Iris pigment epithelial cell (primary cell): ENCODE measurements at regions not wholly inside any gene's neighbourhood (a gene's known extent, or its start where the extent isn't known, plus 50 kb on each side); places are given as distances from the start of the nearest gene placed in this dataset.
A peak's percentile ranks its signal among the peaks of the same experiment; 100 is the strongest.
"Not testable (repeated sequence)": the region's sequence is repeated elsewhere in the genome, so short reads cannot be mapped to it uniquely, and the experiment has no call there.

ENCODE experiments used
- DNase-seq: peaks from one replicate; pipeline ENCODE4 v3.0.0-alpha.2; 2011; ENCODE audit warnings: low read depth

DNA sequence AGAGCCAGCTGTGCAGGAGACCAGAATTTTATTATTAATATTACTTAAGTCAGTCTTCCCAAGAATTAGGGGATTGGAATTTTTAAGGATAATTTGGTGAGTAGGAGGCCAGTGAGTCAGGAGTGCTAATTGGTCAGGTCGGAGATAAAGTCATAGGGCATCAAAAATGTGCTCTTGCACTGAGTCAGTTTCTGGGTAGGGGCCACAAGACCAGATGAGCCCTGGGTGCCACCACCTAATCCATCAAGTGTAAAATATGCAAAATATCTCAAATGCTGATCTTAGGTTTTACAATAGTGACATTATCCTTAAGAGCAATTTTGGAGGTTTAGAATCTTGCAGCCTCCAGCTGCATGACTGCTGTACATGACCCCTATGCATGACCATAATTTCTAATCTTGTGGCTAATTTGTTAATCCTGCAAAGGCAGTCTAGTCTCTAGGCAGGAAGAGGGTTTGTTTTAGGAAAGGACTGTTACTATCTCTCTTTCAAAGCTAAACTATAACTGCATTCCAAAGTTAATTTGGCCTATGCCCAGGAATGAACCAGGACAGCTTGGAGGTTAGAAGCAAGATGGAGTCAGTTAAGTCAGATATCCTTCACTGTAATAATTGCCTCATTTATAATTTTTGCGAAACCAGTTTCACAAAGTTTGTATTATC lies 215.9 kb downstream of the RNF152 start:
- no peak for DNase-seq

DNA sequence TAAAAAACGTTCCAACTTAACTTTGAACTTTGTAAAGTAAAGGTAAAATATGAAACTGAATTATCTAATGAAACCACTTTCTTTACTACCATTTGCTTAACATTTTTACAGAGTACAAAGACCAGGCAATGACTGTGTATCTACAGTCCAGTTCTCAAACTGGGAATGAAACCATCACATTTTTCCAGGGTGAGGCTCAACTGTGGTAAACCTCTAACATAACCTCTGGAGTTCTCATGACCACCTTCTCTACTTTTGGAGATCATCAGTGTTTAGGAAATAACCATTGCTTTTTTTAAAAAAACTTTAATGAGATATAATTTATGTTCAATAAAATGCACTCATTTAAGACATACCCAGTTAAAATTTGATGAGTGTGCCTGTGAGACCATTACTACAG lies 223.5 kb downstream of the RNF152 start:
- DNase-seq: peak; percentile 40

DNA sequence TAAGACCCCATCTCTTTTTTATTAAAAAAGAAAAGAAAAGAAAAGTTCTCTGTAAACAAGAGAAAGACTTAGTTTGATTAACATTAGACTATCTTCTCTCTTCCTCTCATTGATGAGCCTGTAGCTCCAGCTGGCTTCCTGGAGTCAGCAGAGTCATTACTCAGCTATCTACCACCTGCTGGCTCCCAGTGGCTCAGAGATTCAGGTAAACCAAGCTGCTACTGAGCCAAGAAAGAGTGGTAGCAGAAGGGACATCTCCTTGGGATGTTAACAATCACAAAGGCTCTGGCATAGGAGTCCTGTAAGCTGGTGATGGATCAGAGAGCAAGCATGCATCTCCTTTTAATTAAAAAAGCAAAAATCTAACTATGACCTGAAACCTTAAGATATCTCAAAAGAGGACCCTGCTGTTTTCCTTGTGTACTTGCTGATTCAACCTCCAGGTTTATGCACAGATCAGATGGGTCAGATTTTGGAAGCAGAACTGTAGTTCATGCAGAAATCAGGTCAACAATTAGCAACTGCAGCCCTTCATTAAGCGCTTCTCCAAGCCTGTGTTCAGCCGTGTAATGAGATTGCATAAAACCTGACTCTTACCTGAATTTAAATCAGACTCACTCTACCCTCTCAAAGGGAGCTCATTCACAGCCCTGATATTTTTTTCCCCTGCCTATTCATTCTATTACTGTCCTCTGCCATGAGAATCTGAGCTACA lies 225.8 kb downstream of the RNF152 start:
- DNase-seq: no peak

DNA sequence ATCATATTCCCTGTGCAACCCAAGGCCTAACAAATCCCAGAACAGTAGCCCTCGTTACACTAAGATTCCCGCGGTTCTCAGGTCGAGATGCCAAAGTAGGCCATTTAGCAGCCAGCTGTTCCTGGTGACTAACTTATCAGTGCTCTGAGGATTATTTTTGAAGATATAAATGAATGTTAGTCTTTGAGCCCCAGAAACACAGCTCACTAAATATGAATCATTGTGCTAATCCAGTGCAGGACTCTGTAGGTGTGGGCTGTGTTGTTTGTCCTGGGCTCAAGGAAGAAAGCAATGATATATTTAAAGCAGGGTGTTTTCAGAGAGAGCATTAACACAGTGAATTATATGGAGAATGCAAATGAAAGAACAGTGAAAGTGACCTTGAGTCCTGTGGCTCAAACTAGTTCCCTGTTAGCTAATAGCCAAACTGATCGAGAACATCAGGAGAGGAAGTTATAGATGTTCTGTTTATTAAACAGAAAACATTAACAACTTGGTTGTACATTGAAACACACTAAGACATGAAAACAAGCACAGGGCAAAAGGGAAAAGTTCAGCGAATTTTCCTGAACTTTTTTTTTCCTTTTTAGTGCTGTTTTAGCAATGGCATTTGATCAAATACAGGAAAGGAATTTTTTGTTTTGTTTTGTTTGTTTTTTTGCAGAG lies 228.3 kb downstream of the RNF152 start:
- peak; percentile 22 for DNase-seq

DNA sequence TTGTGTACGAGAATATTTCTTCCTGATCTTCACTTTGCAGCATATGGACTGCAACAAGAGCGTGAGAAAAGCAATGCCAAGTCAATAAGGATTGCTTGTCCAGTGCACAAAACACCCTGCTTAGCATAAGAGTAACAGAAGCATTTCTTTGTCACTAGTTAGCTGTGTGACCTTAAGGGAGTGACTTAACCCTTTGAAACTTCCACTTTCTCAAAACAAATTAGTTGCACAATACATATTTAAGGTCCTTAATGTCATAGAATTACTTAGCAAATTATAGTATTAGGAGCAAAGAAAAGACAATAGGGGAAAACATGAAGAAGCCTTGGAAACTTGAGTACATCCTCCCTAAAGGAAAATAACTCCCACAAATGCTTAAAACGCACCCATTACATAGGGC lies 230.1 kb downstream of the RNF152 start:
- DNase-seq: no peak

DNA sequence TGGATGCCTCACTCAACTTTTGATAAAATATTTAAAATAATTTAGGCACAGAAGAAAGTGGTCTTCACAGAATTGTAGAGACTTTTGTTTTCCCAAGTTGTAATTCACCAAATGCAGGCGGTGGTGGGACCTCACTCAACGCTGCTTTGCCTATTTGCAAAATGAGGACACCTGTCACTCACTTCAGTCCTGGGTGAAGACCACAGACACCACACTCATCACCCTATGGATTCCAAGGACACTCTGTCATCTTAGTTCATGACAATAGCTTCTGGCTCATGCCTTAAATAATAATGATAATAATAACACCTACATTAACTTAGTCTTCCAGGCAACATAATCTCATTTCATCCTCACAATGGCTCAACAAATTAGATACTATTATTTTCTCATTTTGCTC lies 234.4 kb downstream of the RNF152 start:
- no peak for DNase-seq

DNA sequence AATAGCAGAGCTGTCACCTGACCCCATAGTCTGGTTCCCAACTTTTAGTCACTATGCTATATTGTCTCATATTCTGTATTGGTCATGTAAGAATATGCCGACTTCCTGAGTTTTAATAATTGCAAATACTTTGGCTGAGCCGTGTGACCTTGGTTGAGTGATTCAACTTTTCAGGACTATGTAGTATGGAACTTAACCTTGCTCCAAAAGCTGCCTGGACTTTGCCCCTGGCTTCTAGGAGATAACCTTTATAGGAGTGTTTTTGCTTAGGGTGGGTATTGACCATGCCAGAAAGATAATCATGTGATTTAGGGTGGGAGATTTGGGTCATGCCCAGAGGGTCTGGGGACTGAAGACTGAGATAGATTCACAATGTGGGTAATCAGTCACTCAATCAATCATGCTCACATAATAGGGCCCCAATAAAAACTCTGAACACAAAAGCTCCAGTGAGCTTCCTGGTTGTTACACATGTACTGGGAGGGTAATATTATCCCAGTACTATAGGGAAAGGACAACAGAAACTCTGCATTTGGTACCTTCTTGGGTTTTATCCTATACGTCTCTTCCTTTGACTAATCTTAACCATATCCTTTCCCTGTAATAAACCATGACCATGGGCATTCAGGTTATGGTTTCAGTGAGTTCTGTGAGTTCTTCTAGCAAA lies 235.6 kb downstream of the RNF152 start:
- DNase-seq: no peak

DNA sequence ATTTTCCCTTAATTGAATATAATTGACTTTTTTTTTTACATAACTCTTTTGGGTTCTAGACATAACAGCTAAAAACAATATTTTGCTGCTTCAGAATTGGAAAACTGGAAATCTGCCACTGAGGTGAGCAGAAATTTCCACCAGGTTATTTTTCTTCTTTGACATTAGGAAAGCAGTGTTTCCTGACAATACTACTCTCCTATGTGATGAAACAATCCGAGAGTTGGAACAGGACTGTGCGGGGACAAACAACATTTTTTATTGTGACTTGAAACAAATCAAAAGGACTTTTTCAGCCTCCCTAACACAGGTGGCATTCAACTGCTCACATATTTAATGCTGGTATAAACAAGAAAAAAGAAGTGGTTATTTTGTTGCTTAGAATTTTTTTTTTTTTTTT lies 237.2 kb downstream of the RNF152 start:
- no peak for DNase-seq

DNA sequence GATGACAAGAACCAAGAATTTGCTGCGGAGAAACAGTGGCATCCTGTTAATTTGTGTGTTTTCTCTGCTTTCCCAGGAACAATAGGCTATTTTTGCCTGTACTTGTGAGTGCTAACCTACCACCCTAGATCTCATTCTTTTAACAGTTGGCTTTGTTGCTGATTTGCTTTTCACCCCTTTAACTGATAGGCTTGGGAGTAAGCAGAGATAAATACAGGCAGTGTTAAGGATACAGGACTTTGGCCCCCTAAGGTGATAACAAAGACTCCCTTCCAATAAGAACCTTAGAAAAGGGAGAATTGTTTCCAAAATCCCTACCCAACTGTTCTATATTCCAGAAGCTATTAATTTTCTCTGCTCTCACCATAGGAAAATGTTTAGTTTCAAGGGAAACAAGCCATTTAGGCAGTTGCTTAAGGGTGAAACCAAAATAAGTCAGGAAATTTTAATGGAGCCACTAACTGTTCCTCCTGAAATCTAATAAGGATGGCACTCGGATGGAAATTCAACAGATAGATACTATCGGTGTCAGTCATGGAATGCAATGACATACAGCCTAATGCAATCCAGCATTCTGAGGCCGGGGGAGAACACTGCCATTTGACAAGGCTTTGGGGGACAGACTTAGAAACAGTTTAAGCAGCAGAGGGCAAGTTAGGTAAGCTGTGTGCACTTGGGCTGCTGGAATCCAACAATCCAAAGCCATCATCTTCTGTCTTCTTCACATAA lies 238.8 kb downstream of the RNF152 start:
- DNase-seq: no peak

DNA sequence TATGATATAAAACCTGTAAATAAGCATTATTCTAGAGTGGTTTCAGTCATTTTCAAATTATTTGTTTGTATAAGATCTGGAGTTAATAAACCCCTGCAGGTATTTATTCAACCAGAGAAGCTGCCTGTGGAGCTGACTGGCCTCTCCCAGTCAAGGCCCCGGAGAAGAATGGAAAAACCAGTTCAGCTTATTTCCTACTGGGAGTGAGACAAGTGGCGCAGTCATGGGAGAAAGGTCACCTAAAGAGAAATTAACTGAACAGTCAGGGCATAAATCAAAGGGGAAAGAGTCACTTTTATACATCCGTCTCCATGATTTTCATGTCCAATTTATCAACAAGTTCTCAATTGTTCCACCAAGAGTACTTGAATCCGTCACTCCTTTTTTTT lies 240.9 kb downstream of the RNF152 start:
- no peak for DNase-seq

DNA sequence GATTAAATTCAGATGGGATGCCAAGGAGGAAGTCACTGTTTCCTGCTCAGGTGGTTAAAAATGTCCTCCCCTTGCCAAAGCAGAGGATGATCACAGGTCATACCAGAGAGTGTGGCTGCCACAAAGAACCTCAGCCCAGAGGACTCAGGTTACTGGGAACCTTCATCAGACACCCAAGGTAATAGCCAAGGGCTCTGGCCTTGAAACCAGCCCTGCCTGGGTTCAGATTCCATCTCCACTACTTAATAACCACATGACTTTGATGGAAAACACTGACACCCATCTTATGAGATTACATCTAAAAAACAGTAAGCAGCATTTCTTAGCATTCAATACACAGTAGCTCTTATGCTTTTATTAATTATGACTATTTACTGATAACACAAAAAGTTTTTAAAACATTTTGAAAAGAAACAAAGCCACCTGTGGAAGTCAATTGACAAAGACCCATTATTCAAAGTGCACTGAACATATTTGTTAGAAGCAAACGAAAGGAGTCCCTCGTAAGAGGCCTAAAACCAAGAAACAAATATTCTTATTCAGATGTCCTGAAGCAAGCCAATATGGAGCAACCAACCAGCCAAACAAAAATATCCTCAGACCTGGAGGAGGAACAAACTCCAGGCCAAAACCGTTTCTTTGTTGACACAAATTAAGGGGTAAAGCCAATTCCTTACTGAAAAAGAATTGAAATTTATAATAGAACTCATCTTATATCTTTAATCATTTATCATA lies 241.5 kb downstream of the RNF152 start:
- DNase-seq: no peak

DNA sequence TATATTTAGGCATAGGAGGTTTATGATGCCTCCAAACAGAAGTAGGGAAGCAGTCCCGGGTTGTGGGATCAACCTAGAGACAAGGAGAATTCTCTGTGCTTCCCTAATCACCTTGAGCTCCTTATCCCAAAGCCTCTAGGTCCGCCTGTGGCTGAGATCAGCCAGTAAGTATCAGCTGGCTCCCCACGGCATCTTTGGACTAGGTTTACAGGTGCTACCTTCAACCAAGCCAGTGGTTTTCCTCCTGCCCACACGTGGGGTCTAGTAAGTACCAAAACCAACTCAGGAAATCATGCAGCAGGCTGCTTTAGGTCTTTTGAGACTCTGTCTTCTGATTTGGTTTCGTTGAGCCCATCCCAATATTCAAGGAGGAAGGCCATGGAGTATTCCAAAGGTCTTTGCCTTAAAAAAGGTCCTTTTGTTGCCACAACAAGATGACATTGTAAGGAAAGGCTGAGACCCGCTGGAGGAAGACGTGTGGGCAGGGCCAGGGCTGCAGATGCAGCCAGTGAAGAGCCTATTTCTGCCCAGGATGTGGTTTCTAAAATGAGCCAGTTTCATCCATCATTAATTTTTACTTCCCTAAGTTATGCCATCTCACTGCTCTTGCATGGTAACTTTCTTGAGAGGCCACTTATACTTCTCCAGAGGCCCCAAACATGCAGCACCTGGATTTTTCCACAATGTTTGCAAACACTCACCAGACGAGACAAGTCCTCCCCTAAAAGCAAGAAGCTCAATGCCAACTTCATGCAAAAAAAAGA lies 248.7 kb downstream of the RNF152 start:
- DNase-seq: no peak

DNA sequence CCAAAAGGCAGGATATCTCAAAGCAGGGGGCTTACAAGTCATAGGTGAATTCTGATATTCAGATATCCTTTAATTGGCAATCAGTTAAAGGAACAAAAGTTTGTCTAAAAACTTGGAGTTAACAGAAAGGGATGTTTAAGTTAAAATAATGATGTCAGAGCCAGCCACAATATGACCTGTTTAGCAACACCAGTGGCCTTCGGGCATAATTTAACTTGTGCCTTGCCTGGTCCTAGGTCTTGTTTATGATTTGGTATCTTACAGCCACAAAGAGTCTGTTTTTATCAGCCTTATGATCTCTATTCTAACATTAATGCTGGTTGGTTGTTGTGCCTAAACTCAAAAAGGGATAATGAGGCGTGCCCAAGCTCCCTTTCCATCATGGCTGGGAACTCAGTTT lies 252.9 kb downstream of the RNF152 start:
- DNase-seq: peak; percentile 43

DNA sequence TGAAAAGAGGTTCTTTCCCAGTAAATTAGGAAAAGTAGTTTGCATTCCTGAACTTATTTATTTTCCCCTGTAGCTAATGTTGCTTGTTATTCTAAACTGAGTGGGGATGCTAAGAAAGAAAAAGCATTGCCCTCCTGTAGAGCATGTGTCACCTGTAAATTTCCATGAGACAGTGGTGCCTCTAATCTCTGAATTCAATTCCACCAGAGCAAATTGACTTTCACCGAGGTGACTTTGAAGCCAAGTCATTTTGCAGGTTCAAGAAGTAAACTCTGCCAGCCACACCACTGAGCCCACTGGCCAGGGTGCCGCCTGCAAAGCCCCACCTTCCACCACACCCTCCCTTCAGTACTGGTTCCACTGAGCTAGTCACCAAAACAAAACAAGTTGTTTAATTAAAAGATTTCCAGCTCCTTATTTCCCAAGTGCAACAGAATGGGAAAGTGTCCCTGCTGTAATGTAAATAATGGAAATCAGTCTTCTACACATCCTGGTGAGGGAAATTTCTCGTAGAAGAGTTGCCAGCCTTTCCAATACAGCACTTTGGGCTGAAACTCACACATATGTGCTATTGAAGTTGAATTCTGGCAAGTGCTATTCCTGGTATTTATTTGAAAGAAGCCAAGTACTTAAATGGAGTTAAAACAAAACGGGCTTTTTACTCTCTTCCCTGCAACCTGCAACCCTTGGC lies 254.8 kb downstream of the RNF152 start:
- DNase-seq: no peak

DNA sequence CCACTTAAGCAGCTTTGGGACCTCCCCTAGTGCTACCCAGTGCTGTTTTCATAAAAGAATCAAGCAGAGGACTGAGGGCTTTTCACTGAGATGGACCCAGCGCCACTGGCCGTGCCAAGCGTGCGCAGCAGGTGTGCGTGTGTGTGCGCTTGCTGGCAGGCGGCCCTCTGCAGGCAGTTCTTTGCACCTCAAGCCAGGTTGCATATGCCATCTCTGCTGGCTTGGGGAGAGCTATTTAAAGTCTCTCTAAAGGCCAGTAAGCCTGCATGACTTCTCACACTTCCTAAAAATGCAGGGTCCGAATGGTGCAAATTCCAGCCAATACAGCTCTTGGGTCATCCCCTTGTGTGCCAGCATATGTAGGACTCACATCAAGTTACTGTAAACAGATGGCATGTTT lies 255.5 kb downstream of the RNF152 start:
- no peak for DNase-seq

DNA sequence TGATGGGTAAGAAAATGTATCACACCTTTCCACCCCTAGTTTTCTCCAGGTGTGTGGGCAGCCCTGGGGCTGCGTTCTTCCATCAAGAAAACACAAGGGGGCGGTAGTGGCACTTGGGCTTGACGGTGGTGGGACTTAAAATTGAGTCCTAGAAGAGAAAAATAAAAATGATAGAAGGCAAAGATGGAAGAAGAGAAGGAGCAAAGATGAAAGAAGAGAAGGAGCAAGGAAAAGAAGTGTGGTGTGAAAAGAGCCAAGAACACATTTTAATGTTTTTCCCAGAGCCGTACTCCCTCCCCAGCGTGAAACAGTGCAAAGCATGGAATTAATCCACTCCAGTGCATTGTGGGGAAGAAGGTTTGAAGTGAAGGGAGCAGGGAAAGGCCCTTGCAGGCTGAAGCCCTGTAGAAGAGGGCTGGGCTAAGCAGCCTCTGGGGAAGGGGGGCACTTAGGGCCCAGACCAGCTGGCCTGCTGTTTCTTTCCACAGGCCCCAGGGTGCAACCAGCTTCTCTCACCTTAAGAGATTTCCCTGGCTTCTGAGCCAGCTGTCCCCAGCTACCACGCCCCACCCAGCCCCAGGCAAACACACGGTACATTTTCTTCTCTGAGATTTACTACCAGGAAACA lies 256.8 kb downstream of the RNF152 start:
- peak; percentile 57 for DNase-seq

DNA sequence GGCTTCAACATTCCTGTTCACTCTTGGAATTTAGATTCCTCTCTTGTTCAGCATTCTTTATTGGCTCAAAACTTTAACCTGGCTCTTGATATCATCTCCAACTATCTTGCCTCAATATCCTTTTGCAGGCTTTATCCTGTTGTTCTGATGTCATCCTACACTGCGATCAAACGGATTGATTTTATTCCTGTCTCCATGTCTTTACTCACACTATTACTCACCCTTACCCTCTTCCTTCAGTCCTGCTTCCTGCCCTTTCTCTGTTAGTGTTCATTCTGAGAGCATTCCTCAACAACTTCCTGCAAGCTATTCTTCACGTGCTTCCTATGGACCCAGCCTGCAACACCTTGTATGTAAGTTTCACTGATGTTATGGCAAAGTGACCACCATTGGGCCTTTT lies 264.7 kb downstream of the RNF152 start:
- peak; percentile 31 for DNase-seq

DNA sequence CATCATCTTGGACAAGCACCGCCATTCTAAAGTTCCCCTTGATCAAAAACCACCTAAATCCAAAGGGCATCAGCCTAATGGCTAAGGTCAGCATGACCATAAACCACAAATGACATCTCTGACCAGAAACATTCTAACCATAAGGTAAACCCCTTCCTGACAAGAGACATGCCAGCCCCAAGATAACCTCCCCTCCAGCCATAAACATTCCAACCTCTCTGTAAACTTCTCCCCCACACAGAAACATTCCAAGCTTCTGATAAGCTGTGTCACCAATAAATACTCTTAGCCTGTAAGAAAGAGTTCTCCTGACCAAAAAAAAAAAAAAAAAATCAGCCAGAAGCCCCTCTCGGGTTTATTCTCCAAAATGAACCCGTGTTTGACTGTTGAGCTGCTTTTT lies 268.2 kb downstream of the RNF152 start:
- not testable (repeated sequence) for DNase-seq

DNA sequence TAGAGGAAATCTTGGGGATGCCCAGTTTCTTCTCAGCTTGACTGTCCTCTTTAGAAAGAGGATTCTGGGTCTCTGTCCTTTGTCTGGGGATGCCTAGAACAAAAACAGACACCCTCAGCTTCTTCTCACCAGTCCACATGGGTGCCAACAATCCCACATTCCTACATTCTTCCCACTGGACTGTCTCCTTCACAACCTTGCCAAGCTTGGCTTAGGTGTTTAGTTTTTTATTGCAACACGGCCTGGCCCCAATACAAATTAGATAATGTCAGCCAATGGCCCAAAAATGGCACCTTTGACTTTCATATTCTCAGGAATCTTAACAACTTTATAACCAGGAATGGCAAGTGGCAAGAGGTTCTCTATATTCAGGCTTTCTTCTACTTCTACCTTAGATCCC lies 273.0 kb downstream of the RNF152 start:
- no peak for DNase-seq

DNA sequence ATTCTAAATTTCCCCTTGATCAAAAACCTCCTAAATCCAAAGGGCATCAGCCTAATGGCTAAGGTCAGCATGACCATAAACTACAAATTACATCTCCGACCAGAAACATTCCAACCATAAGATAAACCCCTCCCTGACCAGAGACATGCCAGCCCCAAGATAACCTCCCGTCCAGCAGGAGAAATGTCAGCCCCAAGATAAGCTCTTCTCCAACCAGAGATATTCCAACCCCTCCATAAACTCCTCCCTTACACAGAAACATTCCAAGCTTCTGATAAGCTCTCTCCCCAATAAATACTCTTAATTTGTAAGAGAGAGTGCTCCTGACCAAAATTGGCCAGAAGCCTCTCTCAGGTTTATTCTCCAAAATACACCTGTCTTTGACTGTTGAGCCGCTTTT lies 274.0 kb downstream of the RNF152 start:
- DNase-seq: no peak
